GM19023 (cell line): ENCODE measurements at regions not wholly inside any gene's neighbourhood (a gene's known extent, or its start where the extent isn't known, plus 50 kb on each side); places are given as distances from the start of the nearest gene placed in this dataset.
"Not testable (repeated sequence)": the region's sequence is repeated elsewhere in the genome, so short reads cannot be mapped to it uniquely, and the experiment has no call there.

Experiments
- ATAC-seq: cut with Tn5 transposase; IDR thresholded peaks from one replicate; pipeline ENCODE4 v1.9.1; 2021; ENCODE audit warnings: mild to moderate bottlenecking, moderate library complexity; ENCODE audit not compliant: unreplicated experiment

DNA sequence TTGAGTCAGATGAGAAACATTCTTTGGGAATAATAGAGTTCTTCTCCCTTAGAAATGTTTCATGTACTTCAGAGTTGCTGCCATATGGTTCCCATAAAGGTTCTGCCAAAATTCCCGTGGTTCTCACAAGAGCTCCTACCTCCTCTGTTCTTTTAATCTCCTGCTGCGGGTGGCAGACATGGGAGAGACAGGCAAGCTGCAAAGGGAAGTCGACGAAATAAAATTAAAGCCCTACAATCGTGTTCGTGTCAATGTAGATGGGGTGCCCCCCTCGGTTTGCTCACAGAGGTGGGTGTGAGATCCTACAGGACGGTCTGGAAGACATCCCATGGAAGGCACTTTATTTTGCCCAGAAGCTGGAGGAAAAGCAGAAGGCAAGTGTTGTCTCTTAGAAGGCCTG, 276.0 kb downstream of the RWDD3 start:
- no peak for ATAC-seq

DNA sequence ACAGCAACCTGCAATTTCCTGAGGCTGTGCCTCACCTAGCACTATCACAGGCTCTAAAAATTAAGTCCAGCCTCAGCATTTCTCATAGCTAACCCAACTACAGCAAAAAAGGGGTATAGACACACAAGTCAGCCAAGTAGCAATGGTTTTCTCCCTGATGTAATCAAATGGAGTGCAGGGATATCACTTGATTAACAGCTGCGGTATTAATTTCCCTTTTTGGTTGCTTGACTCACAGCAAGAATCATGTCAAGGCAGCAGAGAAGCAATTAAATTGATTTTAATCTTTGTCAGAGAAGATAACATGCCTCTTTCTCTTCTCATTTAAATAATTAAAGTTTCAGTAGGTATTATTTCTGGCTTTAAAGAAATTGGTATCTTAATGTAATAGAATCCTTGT, 278.9 kb downstream of the RWDD3 start:
- no peak for ATAC-seq

DNA sequence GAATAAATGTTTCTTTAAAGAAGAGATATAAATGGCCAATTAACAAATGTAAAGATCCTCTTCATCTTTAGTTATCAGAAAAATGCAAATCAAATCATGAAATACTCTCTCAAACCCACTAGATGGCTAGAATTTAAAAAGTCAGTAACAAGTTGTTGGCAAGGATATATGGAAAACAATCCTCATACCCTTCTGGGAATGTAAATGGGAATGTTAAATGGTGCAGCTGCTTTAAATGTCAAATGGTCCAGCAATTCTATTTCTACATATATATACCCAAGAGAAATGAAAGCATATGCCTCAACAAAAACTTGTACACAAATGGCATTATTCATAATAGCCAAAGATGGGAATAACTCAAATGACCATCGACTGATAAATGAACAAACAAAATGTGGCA, 283.5 kb downstream of the RWDD3 start:
- no peak for ATAC-seq

DNA sequence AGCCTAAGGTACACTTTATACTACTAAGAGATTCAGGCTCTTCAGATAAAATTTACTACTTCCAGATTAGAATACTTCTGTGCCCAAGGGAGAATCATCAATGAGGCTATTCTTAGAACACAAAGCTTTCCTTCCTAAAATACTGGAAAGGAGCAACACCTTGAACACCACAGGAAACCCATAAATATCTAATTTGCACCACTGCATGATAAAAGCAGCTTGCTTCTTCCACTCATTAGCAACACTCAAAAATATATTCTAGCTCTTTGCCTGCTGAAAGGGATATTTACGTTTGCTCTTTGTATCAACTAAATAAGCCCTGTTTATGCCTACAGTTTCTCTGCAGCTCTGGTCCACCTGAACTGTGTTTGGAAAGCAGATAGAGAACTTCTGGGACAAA, 284.3 kb downstream of the RWDD3 start:
- no peak for ATAC-seq

DNA sequence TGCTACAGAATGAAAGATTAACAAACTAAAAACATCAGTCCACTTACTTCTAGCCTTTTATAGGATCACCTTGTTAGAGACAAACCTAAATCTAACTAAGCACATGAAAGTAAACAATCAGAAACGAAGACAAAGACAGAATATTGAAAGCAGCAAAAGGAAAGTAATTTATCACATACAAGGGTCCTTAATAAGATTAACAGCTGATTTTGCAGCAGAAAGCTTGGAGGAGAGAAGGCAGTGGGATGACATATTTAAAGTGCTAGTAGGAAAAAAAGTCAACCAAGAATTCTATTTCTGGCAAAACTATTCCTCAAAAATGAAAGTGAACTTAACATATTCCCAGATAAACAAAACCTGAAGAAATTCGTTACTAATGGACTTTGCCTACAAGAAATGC, 286.4 kb downstream of the RWDD3 start:
- ATAC-seq: no peak

DNA sequence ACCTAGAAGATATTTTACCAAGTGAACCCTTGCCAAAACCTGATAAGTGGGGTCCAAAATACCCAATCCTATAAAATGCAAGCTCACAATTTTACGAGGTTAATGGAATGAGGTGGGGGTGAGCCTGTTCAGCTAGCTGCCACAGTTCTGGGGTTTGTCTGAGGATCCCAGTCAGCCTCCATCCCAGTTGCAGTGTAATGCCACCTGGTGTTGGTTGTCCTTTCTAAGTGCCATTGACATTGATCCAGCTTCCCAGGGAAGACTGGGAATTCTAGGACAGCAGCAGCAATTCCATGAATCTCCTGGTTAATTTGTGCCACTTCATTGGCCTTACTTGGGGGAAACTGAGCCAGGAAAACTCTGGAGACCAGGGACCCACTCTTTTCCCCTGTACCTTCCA, 298.3 kb downstream of the RWDD3 start:
- ATAC-seq: no peak

DNA sequence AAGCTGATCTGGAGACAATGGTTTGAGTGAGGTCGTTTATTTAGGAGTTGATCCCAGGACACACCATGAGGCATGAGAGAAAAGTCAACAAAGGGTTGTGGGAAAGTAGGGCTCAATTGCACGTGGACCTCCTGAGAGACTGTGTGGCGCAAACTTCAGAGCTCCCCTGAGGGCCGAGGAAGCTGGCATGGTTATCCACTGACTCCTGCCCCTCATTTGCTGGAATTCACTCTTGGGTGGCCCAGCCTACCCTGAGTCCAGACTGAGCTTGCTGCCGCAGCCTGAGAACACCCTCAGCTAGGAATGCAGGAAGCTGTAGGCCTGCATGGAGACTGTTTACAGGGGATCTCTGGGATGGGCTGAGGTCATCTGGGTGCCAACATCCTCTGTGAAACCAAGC, 301.0 kb downstream of the RWDD3 start:
- no peak for ATAC-seq

DNA sequence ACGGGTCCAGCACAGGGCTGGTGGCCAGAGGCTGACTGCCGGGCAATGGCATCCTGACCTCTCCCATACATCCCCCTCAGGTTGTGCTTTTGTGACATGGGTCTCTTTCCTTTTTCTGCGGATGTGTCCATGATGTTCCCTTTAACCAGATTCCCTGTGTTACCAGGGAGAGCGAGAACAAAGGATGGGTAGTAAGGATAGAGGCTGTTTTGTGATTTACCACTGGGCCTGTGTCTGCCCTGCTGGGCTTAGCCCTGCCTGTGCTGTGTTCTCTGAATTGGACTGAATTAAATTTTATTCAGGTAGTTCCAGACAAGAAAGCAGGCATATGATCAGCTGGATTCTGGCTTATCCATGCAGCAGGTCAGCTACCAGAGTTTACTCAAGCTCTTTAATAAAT, 301.6 kb downstream of the RWDD3 start:
- no peak for ATAC-seq

DNA sequence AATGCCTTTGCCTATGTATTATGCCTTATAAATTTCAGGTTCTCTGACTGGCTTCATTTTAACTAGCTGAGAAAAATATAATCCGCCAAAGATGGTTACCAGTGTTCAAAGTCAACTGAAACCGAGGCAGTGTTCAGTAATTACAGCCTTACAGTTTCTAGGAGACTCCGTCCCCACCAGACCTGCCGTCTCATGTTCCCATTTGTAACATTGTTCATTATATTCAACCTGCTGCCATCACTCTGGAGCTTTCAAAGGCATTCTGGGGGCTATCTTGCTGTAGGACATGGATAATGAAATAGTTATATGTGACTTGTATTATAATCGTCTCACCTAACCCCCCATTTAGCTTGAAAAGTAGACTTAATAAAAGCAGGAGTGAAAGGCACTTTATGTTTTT, 302.5 kb downstream of the RWDD3 start:
- ATAC-seq: no peak

DNA sequence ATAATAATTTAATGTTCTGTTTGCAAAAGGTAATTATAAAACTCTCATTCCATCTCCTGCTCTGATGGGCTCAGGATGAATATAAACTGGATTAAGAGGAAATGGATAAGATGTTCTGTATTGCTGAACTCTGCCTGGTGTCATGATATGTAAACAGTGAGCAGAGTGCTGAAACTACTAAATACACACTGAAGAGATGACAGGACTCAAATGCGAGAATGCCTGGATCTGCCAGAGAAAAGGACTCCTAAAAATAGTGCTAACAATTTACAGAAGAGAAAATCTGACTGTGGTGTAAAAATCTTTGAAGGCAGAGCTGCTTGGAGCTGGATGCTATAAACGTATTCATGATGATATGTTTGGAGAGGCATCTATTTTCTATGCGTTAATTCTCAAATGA, 303.2 kb downstream of the RWDD3 start:
- ATAC-seq: no peak

DNA sequence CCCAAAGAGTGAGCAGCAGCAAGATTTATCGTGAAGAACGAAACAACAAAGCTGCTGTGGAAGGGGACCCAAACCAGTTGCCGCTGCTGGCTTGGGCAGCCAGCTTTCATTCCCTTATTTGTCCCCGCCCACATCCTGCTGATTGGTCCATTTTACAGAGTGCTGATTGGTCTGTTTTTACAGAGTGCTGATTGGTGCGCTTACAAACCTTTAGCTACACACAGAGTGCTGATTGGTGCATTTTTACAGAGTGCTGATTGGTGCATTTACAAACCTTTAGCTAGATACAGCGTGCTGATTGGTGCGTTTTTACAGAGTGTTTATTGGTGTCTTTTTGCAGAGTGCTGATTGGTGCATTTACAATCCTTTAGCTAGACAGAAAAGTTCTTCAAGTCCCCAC, 304.2 kb downstream of the RWDD3 start:
- ATAC-seq: not testable (repeated sequence)

DNA sequence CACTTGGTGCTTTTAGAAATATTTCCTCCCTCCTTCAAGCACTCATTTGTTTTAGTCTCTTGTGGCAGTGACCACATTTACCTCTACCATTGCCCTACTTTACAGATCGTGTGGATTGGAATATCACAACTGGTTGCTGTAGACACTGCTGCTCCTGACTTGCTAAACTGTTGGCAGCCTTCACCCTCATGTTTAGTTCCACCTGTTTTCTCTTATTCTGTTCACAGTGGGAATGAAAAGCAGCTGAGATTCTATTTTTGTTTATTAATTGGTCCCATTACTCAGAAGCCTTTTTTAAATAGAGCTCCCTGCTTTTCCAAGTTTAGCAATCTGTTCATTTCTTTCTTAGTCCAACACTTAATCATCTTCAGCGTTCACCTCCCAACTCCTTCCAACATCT, 308.9 kb downstream of the RWDD3 start:
- ATAC-seq: no peak

DNA sequence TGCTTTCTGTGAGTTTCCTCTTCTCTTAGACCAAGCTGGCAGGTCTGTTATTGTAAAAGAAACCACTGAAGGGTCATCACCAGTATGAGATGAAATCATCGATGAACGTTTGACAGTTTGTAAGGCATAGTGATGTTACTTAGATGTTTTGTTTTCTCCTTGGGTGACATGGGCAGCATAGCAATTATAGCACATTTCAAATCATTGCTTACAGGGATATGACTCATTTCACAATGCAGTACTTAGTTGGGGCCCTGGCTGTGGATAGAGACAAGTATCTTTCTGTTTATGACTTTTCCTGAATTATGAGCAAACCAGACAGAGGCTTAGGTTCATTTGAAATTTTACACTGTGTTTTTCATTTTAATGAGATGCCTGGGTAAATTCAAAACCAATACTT, 313.0 kb downstream of the RWDD3 start:
- no peak for ATAC-seq

DNA sequence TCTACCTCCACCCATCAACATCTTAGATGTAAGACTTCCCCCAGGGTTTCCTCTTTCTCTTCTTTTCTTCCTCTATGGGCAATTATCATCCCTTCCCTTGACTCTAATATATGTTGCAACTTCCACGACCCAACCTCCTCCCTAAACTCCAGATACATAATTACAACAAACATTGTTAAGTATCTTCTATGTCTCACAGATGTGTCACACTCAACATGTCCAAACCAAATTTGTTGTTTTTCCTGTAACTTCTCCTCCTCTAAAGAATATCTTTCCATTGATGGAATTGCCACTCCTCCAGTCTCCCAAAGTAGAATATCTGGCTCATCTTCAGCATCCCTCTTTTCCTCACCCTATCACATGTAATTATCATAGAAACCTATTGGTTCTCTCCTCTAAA, 314.2 kb downstream of the RWDD3 start:
- ATAC-seq: no peak

DNA sequence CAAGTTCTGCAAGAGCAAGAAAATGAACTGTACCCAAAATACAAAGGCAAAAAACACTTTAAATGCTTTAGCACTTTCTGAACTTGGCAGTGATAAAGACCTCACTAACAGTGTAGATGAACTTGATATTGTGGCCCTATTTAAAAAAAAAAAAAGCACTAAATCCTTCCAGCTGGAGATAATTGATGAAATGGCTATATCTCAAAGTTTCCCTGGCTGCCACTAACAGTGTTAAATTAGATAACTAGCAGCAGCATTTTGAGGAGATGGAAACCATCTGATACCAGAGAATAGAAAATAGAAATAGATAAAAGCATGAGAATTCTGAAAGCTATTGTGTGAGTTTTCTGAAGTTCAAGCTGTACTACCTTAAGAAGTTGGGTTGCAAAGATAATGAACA, 317.2 kb downstream of the RWDD3 start:
- ATAC-seq: no peak

DNA sequence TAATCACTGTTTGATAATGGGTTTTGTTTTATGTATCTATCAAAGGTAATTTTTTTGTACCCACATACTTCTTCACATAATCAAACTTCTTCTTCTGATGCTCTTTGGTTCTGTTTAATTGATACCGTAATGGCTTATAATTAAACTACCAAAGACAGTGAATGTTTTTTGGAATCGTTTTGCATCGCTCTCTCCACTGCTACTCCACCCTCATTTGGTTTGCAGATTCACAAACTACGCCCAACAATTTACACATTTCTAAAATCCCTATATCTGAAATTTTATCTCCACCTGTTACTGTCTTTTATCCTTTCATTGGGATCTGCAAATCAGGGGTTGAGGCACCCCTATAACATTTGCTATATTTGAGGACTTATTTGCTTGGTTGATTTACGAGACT, 319.6 kb downstream of the RWDD3 start:
- ATAC-seq: no peak

DNA sequence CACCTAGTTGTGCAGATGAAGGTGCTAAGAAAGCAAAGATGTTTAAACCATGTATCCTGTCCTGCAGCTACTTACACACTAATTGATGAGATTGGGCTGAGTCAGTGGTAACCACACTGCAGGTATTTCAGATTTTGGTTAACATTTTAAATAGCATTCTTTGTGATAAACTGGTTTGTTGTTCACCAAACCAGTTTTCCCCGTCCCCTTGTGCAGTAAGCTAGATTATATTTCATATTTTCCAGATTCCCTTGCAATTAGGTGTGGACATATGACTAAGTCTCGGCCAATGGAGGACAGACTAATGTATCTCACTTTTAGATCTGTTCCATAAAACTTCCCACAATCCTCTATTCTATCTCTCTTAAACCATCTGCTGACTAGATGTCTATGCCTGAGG, 320.4 kb downstream of the RWDD3 start:
- ATAC-seq: no peak

DNA sequence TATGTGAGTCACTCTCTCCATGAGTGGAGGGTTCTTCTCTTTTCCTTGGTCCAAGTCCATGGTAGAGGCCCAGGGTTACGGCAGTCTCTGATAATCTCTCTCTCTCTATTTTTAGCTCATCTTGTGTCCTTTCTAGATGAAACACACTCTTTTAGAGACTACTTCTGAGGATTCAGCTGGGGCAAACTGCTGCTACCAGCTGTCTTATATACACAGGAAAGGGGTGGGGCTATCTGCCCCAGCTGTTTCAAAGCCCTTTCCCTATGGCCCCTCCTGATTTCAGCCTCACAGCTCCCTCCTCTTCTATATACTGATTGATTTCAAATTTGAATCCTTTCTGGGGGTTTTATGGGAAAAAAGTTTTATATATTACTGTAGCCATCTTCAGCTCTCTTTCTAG, 324.8 kb downstream of the RWDD3 start:
- no peak for ATAC-seq

DNA sequence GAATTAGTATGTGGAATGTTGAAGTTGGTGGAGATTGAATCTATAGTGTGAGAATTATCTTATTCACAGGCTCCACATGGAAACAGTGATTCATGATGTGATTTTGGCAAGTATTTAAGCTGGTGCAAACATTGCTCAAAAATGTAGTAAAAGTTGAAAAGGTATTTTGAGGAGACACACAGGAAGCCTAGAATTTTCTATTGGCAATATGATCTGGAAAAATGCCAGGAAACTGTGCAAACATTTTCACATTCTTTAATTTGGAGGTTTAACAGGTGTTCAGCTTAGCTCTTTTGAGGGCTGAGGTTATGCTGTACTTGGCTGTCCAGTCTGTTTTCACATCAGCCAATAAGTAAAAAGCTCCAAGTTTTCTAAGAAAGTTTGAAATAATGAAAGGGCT, 327.3 kb downstream of the RWDD3 start:
- ATAC-seq: no peak

DNA sequence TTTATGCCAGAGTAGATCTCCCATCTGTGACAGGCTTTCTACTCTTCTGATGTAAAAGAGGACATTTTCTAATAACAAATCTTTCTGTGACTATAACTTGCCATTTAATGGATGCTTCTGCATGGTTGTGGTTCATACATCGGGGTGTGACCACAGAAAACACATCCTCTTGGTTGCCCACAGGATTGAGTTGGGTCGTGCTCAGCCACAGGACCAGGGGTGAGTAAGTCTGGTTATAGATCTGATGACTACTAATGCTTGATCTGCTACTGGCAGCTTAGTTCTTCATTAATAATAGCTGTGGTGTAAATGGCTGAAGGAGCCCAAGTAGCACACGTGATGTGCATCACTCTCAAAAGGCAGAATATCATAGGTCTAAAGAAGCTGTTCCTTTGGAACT, 328.2 kb downstream of the RWDD3 start:
- ATAC-seq: no peak

DNA sequence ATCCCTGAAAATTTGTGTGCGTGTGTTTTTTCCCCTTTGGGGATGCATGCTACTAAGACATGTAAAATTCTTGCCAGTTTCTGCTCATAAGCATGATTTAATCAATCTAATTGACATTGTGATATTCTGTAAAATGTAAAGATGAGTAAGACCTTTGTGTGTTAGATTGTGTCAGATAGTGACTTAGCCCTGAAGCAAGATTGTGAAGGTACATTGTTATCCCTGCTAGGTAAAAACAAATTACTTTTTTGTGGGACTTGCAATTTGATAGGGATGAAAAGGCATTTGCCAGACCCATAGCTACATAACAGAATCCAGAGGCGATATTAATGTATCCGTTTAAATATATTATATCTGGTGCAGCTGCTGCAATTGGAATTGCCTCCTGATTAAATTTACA, 338.0 kb downstream of the RWDD3 start:
- ATAC-seq: no peak

DNA sequence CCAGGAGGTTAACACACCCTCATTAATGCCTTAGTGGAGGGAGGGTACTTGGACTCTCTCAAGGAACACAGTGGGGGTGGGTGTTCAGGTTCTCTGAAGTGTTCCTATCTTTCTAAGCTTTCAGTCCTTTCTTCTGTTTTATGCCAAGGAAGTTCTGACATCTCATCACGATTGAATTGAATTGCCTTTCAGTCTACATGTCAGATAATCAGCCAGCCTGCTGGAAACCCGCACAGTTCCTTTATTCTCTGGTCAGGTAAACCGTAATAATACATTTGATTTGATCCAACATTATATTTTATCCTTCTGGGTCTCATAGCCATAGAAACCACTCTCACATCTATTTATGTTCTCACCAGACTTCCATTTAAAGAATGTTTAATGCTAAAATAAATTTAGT, 339.0 kb downstream of the RWDD3 start:
- ATAC-seq: no peak

DNA sequence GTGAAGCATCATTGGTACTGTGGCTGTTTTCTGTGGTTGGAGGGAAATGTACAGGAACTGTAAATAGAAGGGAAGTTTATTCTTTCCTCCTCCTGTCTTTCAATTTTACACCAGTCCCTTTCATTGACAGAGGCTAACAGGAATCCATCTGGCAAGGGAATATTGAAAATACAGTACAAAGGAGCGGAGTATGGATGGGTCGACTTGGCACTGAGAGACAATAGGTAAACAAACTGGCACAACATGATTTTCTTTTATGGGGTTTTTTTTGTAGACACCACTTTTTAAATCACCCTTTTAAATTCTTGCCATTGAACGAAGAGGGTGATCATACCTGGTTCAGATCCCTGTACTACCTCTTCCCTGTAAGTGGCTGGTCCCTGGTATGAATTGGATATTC, 341.3 kb downstream of the RWDD3 start:
- ATAC-seq: no peak

DNA sequence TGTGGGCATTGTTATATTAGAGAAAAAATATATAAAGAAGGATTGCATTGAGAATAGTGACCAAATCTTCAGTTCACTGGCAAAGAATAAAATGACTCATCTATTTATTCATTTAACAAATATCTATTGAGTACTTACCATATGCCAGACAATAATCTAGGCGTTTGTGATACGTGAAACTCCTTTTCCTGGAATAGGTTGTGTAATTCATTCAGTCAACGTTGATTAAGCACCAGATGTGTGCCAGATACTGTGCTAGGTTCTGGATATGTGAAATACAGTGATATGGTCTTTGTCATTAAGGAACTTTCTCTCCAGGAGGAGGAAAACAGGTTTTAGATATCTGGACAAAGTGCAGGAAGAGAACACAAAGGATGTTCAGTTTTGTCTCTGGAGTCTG, 344.5 kb downstream of the RWDD3 start:
- ATAC-seq: no peak
